ENCODE measurements at regions not wholly inside any gene's neighbourhood (a gene's known extent, or its start where the extent isn't known, plus 50 kb on each side); places are given as distances from the start of the nearest gene placed in this dataset.

DNA sequence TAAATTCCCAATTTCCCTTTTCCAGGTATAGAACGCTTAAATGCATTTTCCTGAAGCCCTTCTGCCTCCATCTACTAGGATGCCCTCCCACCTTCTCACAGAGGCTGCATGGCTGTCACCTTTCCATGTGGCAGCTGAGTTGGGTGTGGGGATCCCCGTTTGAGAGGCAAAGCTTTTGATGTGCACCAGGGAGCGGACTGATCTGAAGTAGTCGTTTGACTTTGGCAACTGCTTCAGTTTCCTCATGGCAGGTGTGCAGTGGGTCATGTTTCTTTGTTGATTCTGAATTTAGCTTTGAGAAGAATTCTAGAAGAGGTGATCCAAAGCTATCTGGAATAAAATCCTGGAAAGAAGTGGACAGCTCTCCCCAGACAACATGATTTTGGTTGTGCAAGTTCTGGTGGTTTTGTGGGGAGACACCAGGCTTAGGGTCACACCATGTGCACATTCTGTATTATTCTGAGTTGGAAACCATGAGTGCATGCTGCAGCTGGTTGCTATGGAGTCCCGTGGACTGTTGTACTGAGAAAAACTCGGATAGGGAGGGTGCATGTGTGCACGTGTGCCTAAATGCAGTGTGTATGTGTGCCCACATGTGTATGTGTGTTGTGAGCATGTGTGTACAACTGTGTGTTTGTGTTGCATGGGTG, 63.5 kb downstream of the GADD45G start:
- ATAC-seq, result peak; percentile 22 to 44
- TF ChIP-seq, protein P1, sequence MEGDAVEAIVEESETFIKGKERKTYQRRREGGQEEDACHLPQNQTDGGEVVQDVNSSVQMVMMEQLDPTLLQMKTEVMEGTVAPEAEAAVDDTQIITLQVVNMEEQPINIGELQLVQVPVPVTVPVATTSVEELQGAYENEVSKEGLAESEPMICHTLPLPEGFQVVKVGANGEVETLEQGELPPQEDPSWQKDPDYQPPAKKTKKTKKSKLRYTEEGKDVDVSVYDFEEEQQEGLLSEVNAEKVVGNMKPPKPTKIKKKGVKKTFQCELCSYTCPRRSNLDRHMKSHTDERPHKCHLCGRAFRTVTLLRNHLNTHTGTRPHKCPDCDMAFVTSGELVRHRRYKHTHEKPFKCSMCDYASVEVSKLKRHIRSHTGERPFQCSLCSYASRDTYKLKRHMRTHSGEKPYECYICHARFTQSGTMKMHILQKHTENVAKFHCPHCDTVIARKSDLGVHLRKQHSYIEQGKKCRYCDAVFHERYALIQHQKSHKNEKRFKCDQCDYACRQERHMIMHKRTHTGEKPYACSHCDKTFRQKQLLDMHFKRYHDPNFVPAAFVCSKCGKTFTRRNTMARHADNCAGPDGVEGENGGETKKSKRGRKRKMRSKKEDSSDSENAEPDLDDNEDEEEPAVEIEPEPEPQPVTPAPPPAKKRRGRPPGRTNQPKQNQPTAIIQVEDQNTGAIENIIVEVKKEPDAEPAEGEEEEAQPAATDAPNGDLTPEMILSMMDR (IDR thresholded peaks at IDR 0.05), result no peak
- Histone ChIP-seq H3K9me3 (no peaks in the 10 kb centered on the region), H3K27me3 (ENCODE audit: low read depth) (no peaks in the 10 kb centered on the region), H3K4me3 (no peak overlapping the region), H3K4me1 (peaks cover 32% of the 10 kb centered on the region), H3K27ac (peak overlapping the region; percentile 62), H3K36me3 (no peaks in the 10 kb centered on the region)
- intact Hi-C loops (cut with DNase I), result no loop called here
- DNase-seq, result no peak

DNA sequence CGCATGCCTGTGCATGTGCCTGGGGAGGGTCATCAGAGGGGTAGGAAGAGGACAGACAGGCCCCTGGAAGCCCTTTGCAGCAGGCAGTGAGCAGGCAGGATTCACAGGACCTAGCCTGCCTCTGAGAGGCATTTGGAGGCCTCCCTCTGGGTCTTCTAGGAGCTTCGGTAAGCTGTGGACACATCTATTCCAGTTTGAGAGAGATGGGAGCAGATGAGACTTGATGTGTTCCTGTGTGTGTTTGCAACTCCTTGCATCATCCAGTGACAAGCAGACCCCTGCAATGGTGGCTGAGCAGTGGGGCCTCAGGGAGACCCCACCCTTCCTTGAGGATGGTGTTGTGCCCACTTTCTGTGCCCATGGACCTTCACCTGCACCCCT, 64.0 kb downstream of the GADD45G start:
- no peaks in the 10 kb centered on the region for H3K36me3 ChIP-seq
- DNase-seq (no peak), ATAC-seq (no peak)
- TF ChIP-seq, protein P1 (IDR thresholded peaks at IDR 0.05), result no peak
- peaks cover 27% of the 10 kb centered on the region for H3K4me1 ChIP-seq
- no peak overlapping the region for H3K4me3 ChIP-seq
- H3K9me3 ChIP-seq, result no peaks in the 10 kb centered on the region
- intact Hi-C loops (cut with DNase I), result no loop called here
- peak overlapping the region; percentile 62 for H3K27ac ChIP-seq
- H3K27me3 ChIP-seq (ENCODE audit: low read depth), result no peaks in the 10 kb centered on the region

DNA sequence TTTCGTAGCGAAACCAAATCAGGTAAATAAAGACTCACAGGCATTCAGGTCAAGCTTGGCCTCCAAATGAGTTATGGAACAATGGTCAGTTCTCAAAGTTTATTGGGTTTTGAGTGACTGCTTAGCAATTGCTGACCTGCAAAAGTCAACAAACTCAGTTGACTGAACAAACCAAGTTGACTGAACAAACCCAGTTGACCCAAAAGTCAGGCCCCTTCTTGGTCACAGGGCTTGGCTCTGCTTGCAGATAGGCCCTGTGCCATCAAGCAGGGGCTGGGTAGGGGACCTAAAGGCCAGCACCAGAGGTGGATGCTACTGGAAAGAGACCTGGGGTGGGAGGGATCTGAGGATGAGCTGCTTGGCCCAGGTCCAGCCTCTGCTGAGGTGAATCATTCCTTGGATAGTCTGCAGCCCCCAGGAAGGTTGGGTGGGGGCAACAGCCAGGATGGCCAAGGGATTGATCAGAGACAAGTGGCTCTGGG, 64.6 kb downstream of the GADD45G start:
- TF ChIP-seq, protein P1 (IDR thresholded peaks at IDR 0.05), result no peak
- Histone ChIP-seq H3K27ac (no peak overlapping the region), H3K4me1 (peaks cover 21% of the 10 kb centered on the region), H3K9me3 (no peaks in the 10 kb centered on the region), H3K4me3 (no peak overlapping the region), H3K36me3 (no peaks in the 10 kb centered on the region), H3K27me3 (ENCODE audit: low read depth) (no peaks in the 10 kb centered on the region)
- ATAC-seq, result no peak
- intact Hi-C loops (cut with DNase I), result no loop called here
- no peak for DNase-seq

DNA sequence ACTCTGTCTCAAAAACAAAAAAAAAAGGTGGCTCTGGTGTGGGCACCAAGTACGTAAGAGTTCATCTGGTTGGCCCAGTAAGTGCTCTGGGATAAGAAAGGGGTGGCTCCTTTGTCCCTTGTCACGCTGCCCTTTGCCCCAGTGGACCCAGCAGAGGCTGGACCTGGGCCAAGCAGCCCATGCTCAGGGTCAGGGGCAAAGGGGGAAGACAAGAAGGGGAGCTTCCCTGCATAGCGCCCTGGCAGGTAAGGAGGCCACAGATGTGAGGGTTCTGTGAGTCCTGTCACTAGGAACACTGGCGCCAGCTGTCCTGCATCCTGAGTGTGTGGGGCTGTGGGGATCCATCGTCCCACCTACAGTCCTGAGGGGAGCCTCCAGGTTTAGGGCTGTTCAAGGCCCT, 65.3 kb downstream of the GADD45G start:
- Histone ChIP-seq H3K27me3 (ENCODE audit: low read depth) (no peaks in the 10 kb centered on the region), H3K9me3 (no peaks in the 10 kb centered on the region), H3K36me3 (no peaks in the 10 kb centered on the region), H3K27ac (no peak overlapping the region), H3K4me3 (no peak overlapping the region), H3K4me1 (peaks cover 21% of the 10 kb centered on the region)
- TF ChIP-seq, protein P1 (IDR thresholded peaks at IDR 0.05), result no peak
- ATAC-seq (no peak), DNase-seq (no peak)
- intact Hi-C loops (cut with DNase I), result no loop called here

DNA sequence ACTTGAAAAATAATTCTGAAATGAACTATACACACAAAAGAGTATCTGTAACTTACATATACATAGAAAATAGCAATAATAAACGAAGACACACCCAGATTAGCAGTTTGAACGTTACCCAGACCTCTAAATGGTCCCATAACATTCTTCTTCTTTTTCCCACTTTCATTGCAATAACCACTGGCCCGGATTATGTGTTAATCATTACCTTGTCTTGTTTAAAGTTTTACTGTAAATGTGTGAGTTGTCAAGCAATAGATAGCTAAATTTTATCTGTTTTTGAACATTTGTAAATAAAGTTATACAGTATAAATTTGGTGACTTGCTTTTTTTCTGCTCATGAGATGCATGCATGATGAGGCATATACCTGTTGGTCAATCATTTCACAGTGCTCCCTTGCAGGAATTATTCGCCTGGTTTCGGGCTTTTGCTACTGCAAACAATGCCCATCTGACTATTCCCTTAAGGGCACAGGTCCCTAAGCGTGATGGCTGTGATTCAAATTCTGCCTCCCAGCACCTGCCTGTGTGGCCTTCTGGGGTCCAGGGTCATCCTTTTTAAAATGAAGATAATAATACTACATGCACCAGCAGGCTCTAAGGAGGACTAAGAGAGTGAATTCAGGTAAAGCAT, 66.1 kb downstream of the GADD45G start:
- Histone ChIP-seq H3K27me3 (ENCODE audit: low read depth) (no peaks in the 10 kb centered on the region), H3K4me3 (no peak overlapping the region), H3K36me3 (no peaks in the 10 kb centered on the region), H3K4me1 (peaks cover 29% of the 10 kb centered on the region), H3K9me3 (no peaks in the 10 kb centered on the region), H3K27ac (no peak overlapping the region)
- ATAC-seq, result no peak
- TF ChIP-seq, protein P1 (IDR thresholded peaks at IDR 0.05), result no peak
- intact Hi-C loops (cut with DNase I), result no loop called here
- DNase-seq, result no peak

All from lower lobe of right lung (tissue), 2 donors.